ENCODE measurements at regions not wholly inside any gene's neighbourhood (a gene's known extent, or its start where the extent isn't known, plus 50 kb on each side); places are given as distances from the start of the nearest gene placed in this dataset.
"Not testable (repeated sequence)": the region's sequence is repeated elsewhere in the genome, so short reads cannot be mapped to it uniquely, and the experiment has no call there.

GRCh38 chr3:26042126-26042525 is 252.2 kb downstream of the OXSM start:
- RAD21 ChIA-PET (ENCODE audit: unreplicated experiment); DNase-seq (ENCODE audit: low read depth, low spot score); SMC1A ChIA-PET (ENCODE audit: uncharacterized antibody, unreplicated experiment); ATAC-seq; H3K36me3 ChIP-seq (ENCODE audit: control insufficient read depth in 2 of 2, insufficient read depth in 2 of 2, low read length in 1 of 2); H2AFZ ChIP-seq (ENCODE audit: control insufficient read depth, low read depth, low read length); H3K27ac ChIP-seq (ENCODE audit: control insufficient read depth, insufficient read depth); H3K9ac ChIP-seq (ENCODE audit: control insufficient read depth, insufficient read depth, low read length); H3K4me3 ChIP-seq; FAIRE-seq; H3K27me3 ChIP-seq (replicated peaks in 1 of 2; ENCODE audit: control insufficient read depth in 2 of 2, insufficient read depth in 2 of 2, low read length in 1 of 2); H3K9me3 ChIP-seq (replicated peaks; ENCODE audit: control insufficient read depth, insufficient read depth, low read length); H4K20me1 ChIP-seq (ENCODE audit: control insufficient read depth, insufficient read depth); BruUV-seq (replicated peaks); intact Hi-C loops (cut with micrococcal nuclease; ENCODE audit: unreplicated experiment); CTCF ChIA-PET; H3K79me2 ChIP-seq (ENCODE audit: control insufficient read depth, insufficient read depth, low read length); POLR2A ChIA-PET; H3K4me1 ChIP-seq (ENCODE audit: control insufficient read depth, insufficient read depth, low read length); in situ Hi-C loops (cut with MboI); H3K4me2 ChIP-seq (ENCODE audit: control insufficient read depth, insufficient read depth): not testable (repeated sequence)
- 32% methylated on average over 12 of the region's 12 CpGs for WGBS (ENCODE audit: insufficient coverage, insufficient replicate concordance, low lambda C conversion rate, missing lambda C conversion rate)

- no TSS peak for BruUV-seq (replicated peaks)
- TF ChIP-seq NFYA (IDR thresholded peaks at IDR 0.05; ENCODE audit: borderline replicate concordance, low read depth, low read length): no peak
- FAIRE-seq: no peak
- Histone ChIP-seq H3K4me1 (ENCODE audit: control insufficient read depth, insufficient read depth, low read length) (no peaks in the 10 kb centered on the region), H3K9me3 (replicated peaks; ENCODE audit: control insufficient read depth, insufficient read depth, low read length) (no peaks in the 10 kb centered on the region), H3K79me2 (ENCODE audit: control insufficient read depth, insufficient read depth, low read length) (no peaks in the 10 kb centered on the region), H3K4me3 (no peak overlapping the region), H3K9ac (ENCODE audit: control insufficient read depth, insufficient read depth, low read length) (no peak overlapping the region), H3K27me3 (replicated peaks in 1 of 2; ENCODE audit: control insufficient read depth in 2 of 2, insufficient read depth in 2 of 2, low read length in 1 of 2) (no peaks in the 10 kb centered on the region), H2AFZ (ENCODE audit: control insufficient read depth, low read depth, low read length) (no peak overlapping the region), H4K20me1 (ENCODE audit: control insufficient read depth, insufficient read depth) (no peaks in the 10 kb centered on the region), H3K27ac (ENCODE audit: control insufficient read depth, insufficient read depth) (no peak overlapping the region), H3K36me3 (ENCODE audit: control insufficient read depth in 2 of 2, insufficient read depth in 2 of 2, low read length in 1 of 2) (no peaks in the 10 kb centered on the region), H3K4me2 (ENCODE audit: control insufficient read depth, insufficient read depth) (no peak overlapping the region)
- DNase-seq (ENCODE audit: low read depth, low spot score): no peak
- SMC1A ChIA-PET (ENCODE audit: uncharacterized antibody, unreplicated experiment): no interaction called here
- intact Hi-C loops (cut with micrococcal nuclease; ENCODE audit: unreplicated experiment) (no loop called here), in situ Hi-C loops (cut with MboI) (no loop called here)
- ATAC-seq: no peak
- 0% methylated on average over 1 of the region's 1 CpG for WGBS (ENCODE audit: insufficient coverage, insufficient replicate concordance, low lambda C conversion rate, missing lambda C conversion rate)
- RAD21 ChIA-PET (ENCODE audit: unreplicated experiment): no interaction called here
- POLR2A ChIA-PET: no interaction called here
- CTCF ChIA-PET: no interaction called here
Measured at GRCh38 chr3:26049951-26050350, 260.1 kb downstream of the OXSM start.

GRCh38 chr3:26050776-26051175 is 260.9 kb downstream of the OXSM start:
- 0% methylated on average over 1 of the region's 1 CpG for WGBS (ENCODE audit: insufficient coverage, insufficient replicate concordance, low lambda C conversion rate, missing lambda C conversion rate)
- BruUV-seq (replicated peaks): no TSS peak
- ChIA-PET SMC1A (ENCODE audit: uncharacterized antibody, unreplicated experiment) (no interaction called here), RAD21 (ENCODE audit: unreplicated experiment) (no interaction called here), POLR2A (no interaction called here), CTCF (no interaction called here)
- ATAC-seq (no peak), FAIRE-seq (no peak), DNase-seq (ENCODE audit: low read depth, low spot score) (no peak)
- Histone ChIP-seq H3K4me2 (ENCODE audit: control insufficient read depth, insufficient read depth) (no peak overlapping the region), H3K36me3 (ENCODE audit: control insufficient read depth in 2 of 2, insufficient read depth in 2 of 2, low read length in 1 of 2) (no peaks in the 10 kb centered on the region), H3K9me3 (replicated peaks; ENCODE audit: control insufficient read depth, insufficient read depth, low read length) (no peaks in the 10 kb centered on the region), H3K4me1 (ENCODE audit: control insufficient read depth, insufficient read depth, low read length) (no peaks in the 10 kb centered on the region), H3K9ac (ENCODE audit: control insufficient read depth, insufficient read depth, low read length) (no peak overlapping the region), H3K4me3 (no peak overlapping the region), H3K79me2 (ENCODE audit: control insufficient read depth, insufficient read depth, low read length) (no peaks in the 10 kb centered on the region), H3K27me3 (replicated peaks in 1 of 2; ENCODE audit: control insufficient read depth in 2 of 2, insufficient read depth in 2 of 2, low read length in 1 of 2) (no peaks in the 10 kb centered on the region), H3K27ac (ENCODE audit: control insufficient read depth, insufficient read depth) (no peak overlapping the region), H4K20me1 (ENCODE audit: control insufficient read depth, insufficient read depth) (no peaks in the 10 kb centered on the region), H2AFZ (ENCODE audit: control insufficient read depth, low read depth, low read length) (no peak overlapping the region)
- in situ Hi-C loops (cut with MboI): no loop called here
- intact Hi-C loops (cut with micrococcal nuclease; ENCODE audit: unreplicated experiment): no loop called here
- TF ChIP-seq IKZF1 (conservative IDR thresholded peaks at IDR 0.05) (no peak), HDAC6 (IDR thresholded peaks at IDR 0.05; ENCODE audit: unreplicated experiment) (no peak), BMI1 (IDR thresholded peaks at IDR 0.05; ENCODE audit: borderline replicate concordance) (no peak), LARP7 (IDR thresholded peaks at IDR 0.05) (no peak), EP300 (IDR thresholded peaks at IDR 0.05; ENCODE audit: borderline replicate concordance in 1 of 2, control insufficient read depth in 1 of 2, low read depth in 2 of 2, low read length in 2 of 2) (no peak)
